Suprapubic skin (tissue), 4 donors: ENCODE measurements at regions not wholly inside any gene's neighbourhood (a gene's known extent, or its start where the extent isn't known, plus 50 kb on each side); places are given as distances from the start of the nearest gene placed in this dataset.
A peak's percentile ranks its signal among the peaks of the same experiment; 100 is the strongest.

ENCODE experiments used
- DNase-seq, 2 donors: peaks; one replicate each; pipeline ENCODE4 v3.0.0-alpha.2; 2019; ENCODE audit warnings: low spot score in 2 of 2
- H3K27ac ChIP-seq: fragments of 200-600 bp; sonication (generic); one replicate; pipeline ENCODE4 v1.5.1; 2019
- H3K27me3 ChIP-seq: fragments of 200-600 bp; sonication (generic); one replicate; pipeline ENCODE4 v1.5.1; 2019
- H3K36me3 ChIP-seq: fragments of 200-600 bp; sonication (generic); one replicate; pipeline ENCODE4 v1.5.1; 2019
- H3K4me1 ChIP-seq: fragments of 200-600 bp; sonication (generic); one replicate; pipeline ENCODE4 v1.5.1; 2019
- H3K4me3 ChIP-seq: fragments of 200-600 bp; sonication (generic); one replicate; pipeline ENCODE4 v1.5.1; 2019; ENCODE audit warnings: mild to moderate bottlenecking
- H3K9me3 ChIP-seq: fragments of 200-600 bp; sonication (generic); one replicate; pipeline ENCODE4 v1.5.1; 2019
- EP300 ChIP-seq: sonication (generic); formaldehyde crosslinking; IDR thresholded peaks from one replicate; pipeline ENCODE4 v1.6.1; 2017; ENCODE audit warnings: antibody characterized with exemption
- POLR2A ChIP-seq, 2 donors: fragments of 450-650 bp; IDR thresholded peaks; one replicate each; pipeline ENCODE4 v1.6.1; 2017; ENCODE audit warnings: antibody characterized with exemption in 2 of 2, mild to moderate bottlenecking in 2 of 2, moderate library complexity in 2 of 2
- POLR2AphosphoS5 ChIP-seq, 3 donors: sonication (generic); formaldehyde crosslinking; IDR thresholded peaks; one replicate each; pipeline ENCODE4 v1.6.1; 2017; ENCODE audit warnings: antibody characterized with exemption in 3 of 3
- WGBS: methylation state at CpG from one replicate; pipeline ENCODE4 v1.1.5; 2018; 5-methylcytosine and 5-hydroxymethylcytosine counted together
- TF ChIP-seq, protein P1 (sequence below), 2 donors: fragments of 200-600 bp in 1 of 2; fragments of 450-650 bp in 1 of 2; sonication (generic) in 1 of 2; IDR thresholded peaks; one replicate each; pipeline ENCODE4 v1.5.1; 2016 to 2019; ENCODE audit warnings: antibody characterized with exemption in 2 of 2, mild to moderate bottlenecking in 1 of 2, moderate library complexity in 1 of 2

DNA sequence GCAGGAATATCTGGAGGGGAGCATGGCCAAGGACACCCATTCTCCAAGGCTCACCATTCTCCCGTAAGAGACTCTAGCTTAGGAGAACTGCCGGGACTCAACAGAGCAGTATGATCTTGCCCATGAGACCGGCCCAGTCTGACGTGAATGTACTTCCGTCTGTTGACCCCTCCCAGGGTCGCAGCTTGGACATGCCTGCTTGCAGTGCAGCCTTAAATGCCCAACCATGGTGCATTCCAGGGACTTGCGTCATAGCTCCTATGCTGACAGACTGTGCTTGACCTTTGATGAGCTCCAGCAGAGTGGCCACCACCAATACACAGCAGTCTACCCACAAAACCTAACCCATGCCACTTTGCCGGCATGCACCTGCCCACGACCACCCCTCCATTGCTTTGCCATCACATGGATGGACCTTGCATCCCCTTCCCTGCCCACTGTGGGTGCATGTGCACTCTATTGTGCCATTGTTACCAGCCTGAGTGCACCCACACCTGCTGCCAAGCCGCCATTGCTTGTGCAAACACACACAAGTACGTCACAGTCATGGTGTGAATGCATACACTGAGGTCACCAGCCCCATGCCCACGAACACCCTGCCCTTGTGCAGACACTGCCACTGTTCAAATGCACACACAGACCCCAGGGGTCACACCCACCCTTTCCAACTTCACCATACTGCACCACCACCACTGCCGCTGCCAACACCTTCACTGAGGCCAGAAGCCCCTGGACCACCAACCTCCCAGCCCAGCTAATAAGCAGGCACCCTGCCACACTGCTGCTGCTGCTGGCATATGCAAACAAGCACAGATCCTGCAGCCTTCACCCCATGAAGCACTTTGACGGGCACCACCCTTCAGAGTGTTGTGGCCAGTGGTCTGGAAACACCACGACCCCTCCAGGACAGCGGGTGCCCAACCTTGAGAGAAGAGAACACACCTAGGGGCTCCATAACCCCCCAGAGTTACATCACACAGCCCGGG lies 1141.3 kb downstream of the BRINP3 start:
- peak in 1 of 2 donors; percentile 55 for DNase-seq
- H3K27me3 ChIP-seq = no peaks in the 10 kb centered on the region
- no peak for TF ChIP-seq POLR2AphosphoS5 (IDR thresholded peaks at IDR 0.05)
- no peak for TF ChIP-seq POLR2A (IDR thresholded peaks at IDR 0.05)
- no peak for TF ChIP-seq EP300
- H3K36me3 ChIP-seq = no peaks in the 10 kb centered on the region
- 87% methylated on average over 14 of the region's 17 CpGs for WGBS
- no peaks in the 10 kb centered on the region for H3K4me1 ChIP-seq
- no peaks in the 10 kb centered on the region for H3K9me3 ChIP-seq
- H3K4me3 ChIP-seq = no peak overlapping the region
- H3K27ac ChIP-seq = no peak overlapping the region

DNA sequence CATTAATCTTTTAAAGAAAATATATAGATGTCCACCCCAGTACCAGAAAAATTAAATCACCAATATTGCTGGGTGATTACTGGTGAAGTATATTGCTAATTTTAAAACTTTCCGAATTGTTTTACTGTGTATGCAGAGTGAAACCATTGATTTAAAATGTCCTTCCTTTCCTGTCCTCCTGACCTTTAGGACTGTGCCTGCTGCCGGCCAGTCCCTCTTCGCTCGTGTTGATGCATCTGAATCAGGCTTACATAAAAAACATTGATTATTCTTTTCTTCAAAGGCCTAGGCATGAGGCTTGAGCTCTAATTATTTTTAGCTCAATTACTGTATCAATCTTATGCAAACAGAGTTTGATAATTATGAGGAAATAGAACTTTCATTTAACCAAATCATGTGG lies 1128.1 kb downstream of the BRINP3 start:
- H3K27me3 ChIP-seq = no peaks in the 10 kb centered on the region
- H3K4me3 ChIP-seq = no peak overlapping the region
- DNase-seq = no peak
- no peaks in the 10 kb centered on the region for H3K36me3 ChIP-seq
- no peaks in the 10 kb centered on the region for H3K4me1 ChIP-seq
- H3K27ac ChIP-seq = no peak overlapping the region
- no peaks in the 10 kb centered on the region for H3K9me3 ChIP-seq
- no peak for TF ChIP-seq POLR2A (IDR thresholded peaks at IDR 0.05)
- TF ChIP-seq, protein P1, sequence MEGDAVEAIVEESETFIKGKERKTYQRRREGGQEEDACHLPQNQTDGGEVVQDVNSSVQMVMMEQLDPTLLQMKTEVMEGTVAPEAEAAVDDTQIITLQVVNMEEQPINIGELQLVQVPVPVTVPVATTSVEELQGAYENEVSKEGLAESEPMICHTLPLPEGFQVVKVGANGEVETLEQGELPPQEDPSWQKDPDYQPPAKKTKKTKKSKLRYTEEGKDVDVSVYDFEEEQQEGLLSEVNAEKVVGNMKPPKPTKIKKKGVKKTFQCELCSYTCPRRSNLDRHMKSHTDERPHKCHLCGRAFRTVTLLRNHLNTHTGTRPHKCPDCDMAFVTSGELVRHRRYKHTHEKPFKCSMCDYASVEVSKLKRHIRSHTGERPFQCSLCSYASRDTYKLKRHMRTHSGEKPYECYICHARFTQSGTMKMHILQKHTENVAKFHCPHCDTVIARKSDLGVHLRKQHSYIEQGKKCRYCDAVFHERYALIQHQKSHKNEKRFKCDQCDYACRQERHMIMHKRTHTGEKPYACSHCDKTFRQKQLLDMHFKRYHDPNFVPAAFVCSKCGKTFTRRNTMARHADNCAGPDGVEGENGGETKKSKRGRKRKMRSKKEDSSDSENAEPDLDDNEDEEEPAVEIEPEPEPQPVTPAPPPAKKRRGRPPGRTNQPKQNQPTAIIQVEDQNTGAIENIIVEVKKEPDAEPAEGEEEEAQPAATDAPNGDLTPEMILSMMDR (IDR thresholded peaks at IDR 0.05) = no peak
- 78% methylated on average over 4 of the region's 4 CpGs for WGBS

DNA sequence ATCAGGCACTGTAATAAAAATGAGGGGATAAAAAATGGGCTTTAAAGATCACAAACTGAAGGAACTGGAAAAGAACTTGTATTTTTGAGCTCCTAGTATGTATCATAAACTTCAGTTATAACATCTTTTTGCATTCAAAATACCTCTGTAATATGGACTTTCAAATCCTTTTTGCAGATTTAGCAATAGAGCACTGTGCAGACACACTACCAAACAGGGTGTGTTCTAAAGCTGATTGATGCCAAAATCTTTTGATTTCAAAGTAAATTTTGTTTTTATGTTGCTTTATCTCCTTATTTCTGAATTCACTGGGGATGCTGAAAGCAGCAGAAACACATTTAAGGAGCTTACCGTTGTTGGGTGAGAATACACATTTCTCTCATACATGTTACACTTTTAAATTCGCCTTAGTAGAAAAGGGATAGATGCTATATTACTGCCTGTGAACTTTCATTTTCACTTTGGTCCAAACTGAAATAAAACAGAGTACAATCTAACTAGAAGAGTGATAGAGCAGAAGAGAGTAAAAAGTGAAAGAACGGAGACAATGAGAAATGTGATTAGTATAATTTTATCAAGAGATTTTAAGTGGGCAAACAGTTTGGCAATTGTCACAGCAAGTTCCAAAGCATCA lies 1126.6 kb downstream of the BRINP3 start:
- no peak overlapping the region for H3K4me3 ChIP-seq
- H3K36me3 ChIP-seq = no peaks in the 10 kb centered on the region
- no peaks in the 10 kb centered on the region for H3K9me3 ChIP-seq
- no peak for DNase-seq
- no peaks in the 10 kb centered on the region for H3K27me3 ChIP-seq
- no peak overlapping the region for H3K27ac ChIP-seq
- TF ChIP-seq EP300 (no peak), POLR2A (IDR thresholded peaks at IDR 0.05) (no peak), POLR2AphosphoS5 (IDR thresholded peaks at IDR 0.05) (no peak)
- TF ChIP-seq, protein P1 (IDR thresholded peaks at IDR 0.05) = no peak
- WGBS = 81% methylated on average over 3 of the region's 3 CpGs
- no peaks in the 10 kb centered on the region for H3K4me1 ChIP-seq

DNA sequence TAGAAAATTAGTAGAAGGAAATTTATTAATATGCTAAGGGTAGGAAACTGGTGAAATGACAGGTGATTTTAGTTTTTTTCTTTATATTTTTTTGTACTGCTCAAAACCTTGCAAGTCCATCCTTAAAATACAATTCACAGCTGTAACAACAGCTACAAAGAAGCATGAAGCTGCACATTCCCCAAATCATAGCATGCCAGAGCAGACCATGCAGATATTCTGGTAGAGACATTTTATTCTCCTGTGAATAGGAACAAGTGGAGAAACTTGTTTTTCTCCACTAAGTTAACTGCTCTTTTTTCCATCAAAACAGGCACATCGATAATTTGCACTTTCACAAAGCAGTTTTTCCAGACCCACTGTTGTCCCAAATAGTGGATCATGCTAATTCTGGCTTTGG lies 1125.7 kb downstream of the BRINP3 start:
- Histone ChIP-seq H3K36me3 (no peaks in the 10 kb centered on the region), H3K4me3 (no peak overlapping the region), H3K27ac (no peak overlapping the region), H3K9me3 (no peaks in the 10 kb centered on the region), H3K27me3 (no peaks in the 10 kb centered on the region), H3K4me1 (no peaks in the 10 kb centered on the region)
- DNase-seq = no peak
- TF ChIP-seq POLR2A (IDR thresholded peaks at IDR 0.05) = no peak
- TF ChIP-seq EP300 = no peak
- TF ChIP-seq, protein P1 (IDR thresholded peaks at IDR 0.05) = no peak
- no peak for TF ChIP-seq POLR2AphosphoS5 (IDR thresholded peaks at IDR 0.05)
- 0% methylated on average over 1 of the region's 1 CpG for WGBS

DNA sequence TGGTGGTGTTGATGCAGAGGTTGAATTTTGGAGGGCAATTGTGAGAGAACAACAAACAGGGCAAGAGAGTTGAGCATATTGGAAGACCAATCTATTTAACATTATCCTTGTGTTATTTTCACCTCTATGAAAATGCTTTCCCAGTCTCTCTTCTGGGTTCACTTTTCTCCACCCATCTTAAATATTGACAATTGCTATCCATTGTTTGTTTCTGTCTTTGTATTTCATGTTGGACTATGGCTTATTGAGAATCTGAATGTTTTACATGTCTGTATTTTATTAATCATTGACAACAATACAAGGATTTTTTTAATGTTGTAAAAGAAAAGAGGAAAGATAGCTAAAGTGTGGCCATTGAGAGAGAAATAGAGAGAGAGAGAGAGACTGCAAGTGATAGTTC lies 1121.5 kb downstream of the BRINP3 start:
- Histone ChIP-seq H3K4me1 (no peaks in the 10 kb centered on the region), H3K27me3 (no peaks in the 10 kb centered on the region), H3K9me3 (no peaks in the 10 kb centered on the region), H3K36me3 (no peaks in the 10 kb centered on the region), H3K27ac (no peak overlapping the region), H3K4me3 (no peak overlapping the region)
- TF ChIP-seq, protein P1 (IDR thresholded peaks at IDR 0.05) = no peak
- no peak for DNase-seq
